A549 (cell line): ENCODE measurements at regions not wholly inside any gene's neighbourhood (a gene's known extent, or its start where the extent isn't known, plus 50 kb on each side); places are given as distances from the start of the nearest gene placed in this dataset.

Experiments used
- CBX8 ChIP-seq: fragments of 200-600 bp; sonication (generic); IDR thresholded peaks from 2 replicates; pipeline ENCODE4 v1.6.1; 2016
- CEBPB ChIP-seq, 2 experiments: fragments of >200 bp in 1 of 2; sonication (Bioruptor Twin) in 1 of 2; formaldehyde crosslinking in 1 of 2; IDR thresholded peaks; 2 replicates each; pipeline ENCODE4 v1.6.1; 2012 to 2016
- CTCF ChIP-seq: fragments of >200 bp; sonication (Bioruptor Twin); formaldehyde crosslinking; IDR thresholded peaks from 3 replicates; pipeline ENCODE4 v1.5.1; 2016
- HOXA7 ChIP-seq: fragments of 250-450 bp; sonication (Bioruptor Pico); IDR thresholded peaks from 2 replicates; pipeline ENCODE4 v1.5.0; 2020; ENCODE audit warnings: mild to moderate bottlenecking, moderate library complexity
- NFE2L2 ChIP-seq: fragments of 150-350 bp; conservative IDR thresholded peaks from 2 replicates; pipeline ENCODE4 v1.6.1; 2014; ENCODE audit warnings: low read length
- PHF8 ChIP-seq: fragments of 200-600 bp; sonication (generic); IDR thresholded peaks from 2 replicates; pipeline ENCODE4 v1.6.1; 2016; ENCODE audit warnings: low read depth, mild to moderate bottlenecking, antibody characterized with exemption, moderate library complexity, borderline replicate concordance
- POLR2A ChIP-seq: IDR thresholded peaks from 2 replicates; pipeline ENCODE4 v1.6.1; 2012; ENCODE audit warnings: mild to moderate bottlenecking, low read length
- RARB ChIP-seq: fragments of 250-450 bp; sonication (Bioruptor Pico); IDR thresholded peaks from 2 replicates; pipeline ENCODE4 v1.8.0; 2021; ENCODE audit warnings: mild to moderate bottlenecking, moderate library complexity

GRCh38 chrX:112223391-112223790, 140.8 kb upstream of the TRPC5 start:
- TF ChIP-seq RARB (CRISPR knock-in tag), result no peak
- no peak for TF ChIP-seq CTCF
- TF ChIP-seq CBX8, result no peak
- TF ChIP-seq NFE2L2, result no peak
- TF ChIP-seq CEBPB (IDR thresholded peaks at IDR 0.05), result no peak
- no peak for TF ChIP-seq HOXA7 (CRISPR knock-in tag)
- no peak for TF ChIP-seq PHF8
- TF ChIP-seq POLR2A, result no peak
